ENCODE measurements at regions not wholly inside any gene's neighbourhood (a gene's known extent, or its start where the extent isn't known, plus 50 kb on each side); places are given as distances from the start of the nearest gene placed in this dataset.
"Not testable (repeated sequence)": the region's sequence is repeated elsewhere in the genome, so short reads cannot be mapped to it uniquely, and the experiment has no call there.

GRCh38 chr7:66524738-66525137 is 103.9 kb upstream of the KCTD7 start:
- no peak for ATAC-seq
- Mint-ChIP-seq H3K4me1 (ENCODE audit: low read depth) (no peaks in the 10 kb centered on the region), H3K36me3 (ENCODE audit: insufficient read depth) (no peaks in the 10 kb centered on the region), H3K9me3 (no peaks in the 10 kb centered on the region), H3K27me3 (ENCODE audit: low read depth) (no peaks in the 10 kb centered on the region), H3K4me3 (no peak overlapping the region)
- DNase-seq: no peak

DNA sequence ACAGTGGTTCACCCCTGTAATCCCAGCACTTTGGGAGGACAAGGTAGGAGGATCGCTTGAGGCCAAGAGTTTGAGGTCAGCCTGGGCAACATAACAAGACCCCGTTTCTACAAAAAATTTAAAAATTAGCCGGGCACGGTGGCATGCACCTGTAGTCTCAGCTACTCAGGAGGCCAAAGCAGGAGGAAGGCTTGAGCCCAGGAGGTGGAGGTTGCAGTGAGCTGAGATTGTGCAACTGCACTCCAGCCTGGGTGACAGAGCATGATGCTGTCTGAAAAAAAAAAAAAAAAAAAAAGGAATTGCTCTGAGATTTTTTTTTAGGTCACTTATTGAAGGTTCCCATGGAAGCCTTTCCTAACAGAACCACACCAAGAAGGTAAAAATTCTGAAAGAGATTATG is 101.9 kb upstream of the KCTD7 start:
- DNase-seq; H3K27me3 Mint-ChIP-seq (ENCODE audit: low read depth); H3K36me3 Mint-ChIP-seq (ENCODE audit: insufficient read depth); H3K4me1 Mint-ChIP-seq (ENCODE audit: low read depth); H3K9me3 Mint-ChIP-seq; ATAC-seq; H3K4me3 Mint-ChIP-seq: not testable (repeated sequence)

DNA sequence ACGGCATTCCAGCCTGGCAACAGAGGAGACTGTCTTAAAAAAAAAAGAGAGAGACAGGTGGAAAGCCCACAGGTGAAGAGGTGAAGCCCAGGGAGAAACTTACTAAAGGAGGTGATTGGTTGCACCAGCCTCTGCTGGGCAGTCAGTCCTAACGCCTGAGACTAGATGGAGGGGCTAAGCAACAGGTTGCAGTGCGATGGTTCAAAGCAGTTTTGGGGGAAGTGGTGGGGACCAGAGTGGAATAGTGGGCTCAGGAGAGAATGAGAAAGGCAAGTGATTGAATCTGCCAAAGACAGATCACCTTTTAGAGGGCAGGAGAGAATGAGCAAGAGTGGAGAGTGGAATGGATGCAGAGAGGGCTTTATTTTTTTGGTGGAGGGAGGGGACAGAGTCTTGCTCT is 100.0 kb upstream of the KCTD7 start:
- ATAC-seq: no peak
- DNase-seq: no peak
- H3K4me3 Mint-ChIP-seq: no peak overlapping the region
- no peaks in the 10 kb centered on the region for H3K27me3 Mint-ChIP-seq (ENCODE audit: low read depth)
- peaks cover 2% of the 10 kb centered on the region for H3K36me3 Mint-ChIP-seq (ENCODE audit: insufficient read depth)
- no peaks in the 10 kb centered on the region for H3K9me3 Mint-ChIP-seq
- no peaks in the 10 kb centered on the region for H3K4me1 Mint-ChIP-seq (ENCODE audit: low read depth)

DNA sequence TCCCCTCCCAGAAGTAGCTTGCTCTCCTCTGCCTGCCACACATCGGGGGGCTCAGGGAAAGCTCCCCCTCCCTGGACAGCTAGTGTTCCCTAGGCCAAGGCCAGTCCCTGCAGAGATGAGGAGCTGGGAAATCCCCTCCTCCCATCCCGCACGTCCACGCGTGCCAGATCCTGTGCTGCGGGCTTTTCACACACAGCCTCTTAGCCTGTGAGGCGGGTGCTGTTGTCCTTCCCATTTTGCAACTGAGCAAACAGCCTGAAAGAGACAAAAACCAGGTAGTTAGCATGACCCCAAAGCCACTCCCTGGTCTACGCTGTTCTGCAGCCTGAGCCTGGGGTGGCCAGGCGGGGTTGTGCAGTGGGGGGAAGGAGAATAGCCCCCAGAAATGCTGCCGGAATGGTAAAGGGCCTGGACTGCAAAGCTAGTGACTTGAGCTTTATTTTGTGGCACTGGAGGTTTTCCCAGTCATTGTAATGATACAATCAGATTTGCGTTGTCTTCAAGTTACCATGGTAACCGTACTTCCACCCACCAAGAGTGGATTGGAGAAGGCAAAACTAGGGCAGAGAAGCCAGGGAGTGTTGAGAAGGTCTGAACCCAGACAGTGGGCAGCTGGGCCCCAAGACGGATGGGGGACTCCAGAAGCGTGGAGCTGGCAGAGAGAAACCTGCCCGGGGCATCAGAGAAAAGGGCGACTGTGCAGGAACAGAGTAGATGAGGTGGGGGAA is 98.6 kb upstream of the KCTD7 start:
- Mint-ChIP-seq H3K27me3 (ENCODE audit: low read depth) (no peaks in the 10 kb centered on the region), H3K4me1 (ENCODE audit: low read depth) (no peaks in the 10 kb centered on the region), H3K9me3 (no peaks in the 10 kb centered on the region), H3K36me3 (ENCODE audit: insufficient read depth) (peaks cover 2% of the 10 kb centered on the region), H3K4me3 (no peak overlapping the region)
- DNase-seq (no peak), ATAC-seq (no peak)

GRCh38 chr7:66535414-66536329 is 93.0 kb upstream of the KCTD7 start:
- H3K4me3 Mint-ChIP-seq: no peak overlapping the region
- H3K36me3 Mint-ChIP-seq (ENCODE audit: insufficient read depth): peaks cover 2% of the 10 kb centered on the region
- no peaks in the 10 kb centered on the region for H3K4me1 Mint-ChIP-seq (ENCODE audit: low read depth)
- no peaks in the 10 kb centered on the region for H3K27me3 Mint-ChIP-seq (ENCODE audit: low read depth)
- no peaks in the 10 kb centered on the region for H3K9me3 Mint-ChIP-seq
- ATAC-seq (no peak), DNase-seq (no peak)

DNA sequence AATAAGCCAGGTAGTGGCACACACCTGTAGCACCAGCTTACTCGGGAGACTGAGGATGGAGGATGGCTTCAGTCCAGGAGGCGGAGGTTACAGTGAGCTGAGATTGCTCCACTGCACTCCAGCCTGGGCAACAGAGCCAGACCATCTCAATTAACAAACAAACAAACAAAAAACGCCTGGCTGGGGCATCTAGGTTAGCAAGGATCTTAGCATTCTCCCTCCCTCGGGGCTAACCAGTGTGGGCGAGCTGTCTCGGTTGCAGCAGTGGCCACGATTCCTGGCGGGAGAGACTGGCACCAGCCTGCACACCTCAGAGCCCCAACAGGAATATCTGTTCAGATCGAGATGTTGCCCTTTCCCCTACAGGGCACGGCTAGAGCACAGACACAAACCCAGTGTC is 91.3 kb upstream of the KCTD7 start:
- no peaks in the 10 kb centered on the region for H3K27me3 Mint-ChIP-seq (ENCODE audit: low read depth)

DNA sequence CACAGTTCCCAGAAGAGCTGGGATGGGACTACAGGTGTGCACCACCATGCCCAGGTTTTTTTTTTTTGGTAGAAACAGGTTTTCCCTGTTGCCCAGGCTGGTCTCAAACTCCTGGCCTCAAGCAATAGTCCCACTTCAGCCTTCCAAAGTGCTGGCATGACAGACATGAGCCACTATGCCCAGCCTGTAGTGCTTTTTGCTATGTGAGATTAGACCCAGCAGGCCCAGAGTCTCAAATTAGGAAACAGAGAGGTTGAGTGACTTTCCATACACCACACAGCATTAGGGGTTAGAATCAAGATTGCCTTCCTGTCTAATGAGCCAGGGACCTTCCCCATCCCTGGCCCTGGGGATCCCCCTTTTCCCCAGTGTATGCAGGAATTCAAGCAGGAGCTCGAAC is 90.8 kb upstream of the KCTD7 start:
- no peak overlapping the region for H3K4me3 Mint-ChIP-seq
- H3K4me1 Mint-ChIP-seq (ENCODE audit: low read depth): no peaks in the 10 kb centered on the region
- ATAC-seq (no peak), DNase-seq (no peak)
- H3K27me3 Mint-ChIP-seq (ENCODE audit: low read depth): no peaks in the 10 kb centered on the region
- H3K36me3 Mint-ChIP-seq (ENCODE audit: insufficient read depth): peaks cover 4% of the 10 kb centered on the region
- no peaks in the 10 kb centered on the region for H3K9me3 Mint-ChIP-seq

More for the DNA sequence above, 91.3 kb upstream of the KCTD7 start:
- Mint-ChIP-seq H3K36me3 (ENCODE audit: insufficient read depth) (peaks cover 5% of the 10 kb centered on the region), H3K4me1 (ENCODE audit: low read depth) (no peaks in the 10 kb centered on the region), H3K4me3 (no peak overlapping the region), H3K9me3 (no peaks in the 10 kb centered on the region)
- DNase-seq (no peak), ATAC-seq (no peak)

GRCh38 chr7:66539264-66539623 is 89.4 kb upstream of the KCTD7 start:
- H3K4me1 Mint-ChIP-seq (ENCODE audit: low read depth): no peaks in the 10 kb centered on the region
- no peaks in the 10 kb centered on the region for H3K9me3 Mint-ChIP-seq
- H3K4me3 Mint-ChIP-seq: no peak overlapping the region
- ATAC-seq: no peak
- H3K27me3 Mint-ChIP-seq (ENCODE audit: low read depth): no peaks in the 10 kb centered on the region
- no peak for DNase-seq
- H3K36me3 Mint-ChIP-seq (ENCODE audit: insufficient read depth): peaks cover 5% of the 10 kb centered on the region

GRCh38 chr7:66539902-66540375 is 88.7 kb upstream of the KCTD7 start:
- H3K9me3 Mint-ChIP-seq: no peaks in the 10 kb centered on the region
- no peaks in the 10 kb centered on the region for H3K4me1 Mint-ChIP-seq (ENCODE audit: low read depth)
- no peak overlapping the region for H3K4me3 Mint-ChIP-seq
- no peaks in the 10 kb centered on the region for H3K27me3 Mint-ChIP-seq (ENCODE audit: low read depth)
- no peak for ATAC-seq
- no peak for DNase-seq
- peaks cover 5% of the 10 kb centered on the region for H3K36me3 Mint-ChIP-seq (ENCODE audit: insufficient read depth)

GRCh38 chr7:66542049-66542448 is 86.6 kb upstream of the KCTD7 start:
- Mint-ChIP-seq H3K4me1 (ENCODE audit: low read depth) (no peaks in the 10 kb centered on the region), H3K9me3 (no peaks in the 10 kb centered on the region), H3K27me3 (ENCODE audit: low read depth) (no peaks in the 10 kb centered on the region), H3K4me3 (no peak overlapping the region), H3K36me3 (ENCODE audit: insufficient read depth) (peaks cover 5% of the 10 kb centered on the region)
- no peak for DNase-seq
- no peak for ATAC-seq

DNA sequence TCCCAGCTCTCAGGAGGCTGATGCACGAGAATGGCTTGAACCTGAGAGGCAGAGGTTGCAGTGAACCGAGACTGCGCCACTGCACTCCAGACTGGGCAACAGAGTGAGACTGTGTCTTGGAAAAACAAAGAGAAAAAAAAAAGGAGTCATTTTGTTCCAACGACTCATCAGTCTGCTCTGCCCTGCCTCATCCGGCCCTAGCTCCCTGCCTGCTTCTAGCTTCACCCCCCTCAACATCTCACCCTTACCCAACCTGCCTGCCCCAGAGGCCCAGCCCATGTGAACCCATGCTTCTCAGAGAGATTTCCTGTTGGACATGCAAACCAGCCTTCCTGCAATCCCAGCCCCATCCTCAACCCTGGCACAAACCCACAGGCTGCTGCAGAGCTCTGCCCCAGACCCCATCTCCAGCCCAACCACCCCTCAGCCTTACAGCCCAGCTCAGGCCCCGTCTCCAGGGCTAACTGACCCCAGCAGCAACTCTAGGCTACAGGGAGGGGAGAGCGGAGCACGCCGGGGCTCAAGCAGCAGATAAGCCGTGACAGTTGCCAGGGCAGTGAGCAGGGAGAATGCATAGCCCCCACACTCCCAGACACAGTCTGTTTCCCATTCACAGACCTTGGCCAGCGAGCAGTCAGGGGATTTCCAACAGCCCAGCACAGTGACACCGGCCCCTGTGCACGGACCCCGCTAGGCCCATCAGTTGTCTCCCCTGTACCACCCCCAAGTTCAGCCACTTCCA is 86.0 kb upstream of the KCTD7 start:
- DNase-seq (no peak), ATAC-seq (peak in 1 of 2 donors; percentile 10)
- Mint-ChIP-seq H3K4me1 (ENCODE audit: low read depth) (no peaks in the 10 kb centered on the region), H3K36me3 (ENCODE audit: insufficient read depth) (peaks cover 5% of the 10 kb centered on the region), H3K27me3 (ENCODE audit: low read depth) (no peaks in the 10 kb centered on the region), H3K9me3 (no peaks in the 10 kb centered on the region), H3K4me3 (no peak overlapping the region)

DNA sequence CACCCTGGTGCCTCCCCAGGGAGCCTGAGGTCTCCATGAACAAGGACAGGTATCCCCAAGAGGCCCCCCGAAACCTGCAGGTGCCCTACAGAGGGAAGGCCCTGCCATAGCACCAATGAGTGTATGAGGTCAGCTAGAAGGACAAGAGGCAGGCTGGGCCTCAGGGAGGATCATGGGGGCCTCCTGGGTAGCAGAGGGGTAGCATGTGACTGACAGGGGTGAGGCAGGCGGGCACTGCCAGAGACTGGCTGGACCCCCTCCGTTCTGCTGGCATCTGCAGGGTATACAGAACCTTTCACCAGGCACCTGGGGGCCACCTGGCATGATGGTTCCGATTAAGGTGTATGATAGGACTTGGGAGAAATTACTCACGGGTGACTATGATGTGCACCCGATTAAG is 79.2 kb upstream of the KCTD7 start:
- Mint-ChIP-seq H3K27me3 (ENCODE audit: low read depth) (no peaks in the 10 kb centered on the region), H3K4me1 (ENCODE audit: low read depth) (no peaks in the 10 kb centered on the region), H3K4me3 (no peak overlapping the region), H3K36me3 (ENCODE audit: insufficient read depth) (peaks cover 12% of the 10 kb centered on the region), H3K9me3 (no peaks in the 10 kb centered on the region)
- no peak for DNase-seq
- ATAC-seq: no peak

GRCh38 chr7:66553001-66553400 is 75.7 kb upstream of the KCTD7 start:
- Mint-ChIP-seq H3K4me3 (no peak overlapping the region), H3K4me1 (ENCODE audit: low read depth) (peaks cover 2% of the 10 kb centered on the region), H3K9me3 (no peaks in the 10 kb centered on the region), H3K27me3 (ENCODE audit: low read depth) (no peaks in the 10 kb centered on the region), H3K36me3 (ENCODE audit: insufficient read depth) (peaks cover 14% of the 10 kb centered on the region)
- DNase-seq (no peak), ATAC-seq (no peak)

DNA sequence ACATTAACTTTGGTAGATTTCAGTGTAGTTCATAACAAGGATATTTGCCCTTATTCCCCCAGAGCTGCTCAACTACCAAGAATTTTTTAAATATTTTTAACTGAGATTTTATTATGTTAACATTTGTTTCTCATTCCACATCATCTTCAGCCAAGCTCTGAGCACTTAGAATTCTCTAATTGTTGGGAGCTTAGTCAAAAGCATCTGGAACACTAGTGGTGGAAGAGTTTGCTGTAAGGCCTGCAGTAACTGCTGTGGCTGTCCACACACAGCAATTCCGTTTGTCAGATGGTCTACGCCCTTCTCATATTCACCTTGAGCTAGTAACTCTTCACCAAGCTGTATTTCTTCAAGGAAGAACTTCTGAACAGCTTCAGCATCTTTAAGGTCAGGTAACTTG is 75.0 kb upstream of the KCTD7 start:
- H3K27me3 Mint-ChIP-seq (ENCODE audit: low read depth); DNase-seq: not testable (repeated sequence)

More for the DNA sequence above, 75.0 kb upstream of the KCTD7 start:
- H3K36me3 Mint-ChIP-seq (ENCODE audit: insufficient read depth): peaks cover 14% of the 10 kb centered on the region
- H3K4me3 Mint-ChIP-seq; ATAC-seq; H3K9me3 Mint-ChIP-seq; H3K4me1 Mint-ChIP-seq (ENCODE audit: low read depth): not testable (repeated sequence)
